ENCODE measurements at regions not wholly inside any gene's neighbourhood (a gene's known extent, or its start where the extent isn't known, plus 50 kb on each side); places are given as distances from the start of the nearest gene placed in this dataset.

- no peak for FAIRE-seq
- DNase-seq (ENCODE audit: insufficient read length, low spot score), result peak; percentile 7
Observed at GRCh38 chr10:10804998-10805740, 212.5 kb upstream of the CELF2 start.

GRCh38 chr10:10807106-10807505 is 210.6 kb upstream of the CELF2 start:
- FAIRE-seq (no peak), DNase-seq (ENCODE audit: insufficient read length, low spot score) (no peak)

GRCh38 chr10:10811562-10811961 is 206.1 kb upstream of the CELF2 start:
- FAIRE-seq (no peak), DNase-seq (ENCODE audit: insufficient read length, low spot score) (no peak)

GRCh38 chr10:10813656-10814055 is 204.0 kb upstream of the CELF2 start:
- DNase-seq (ENCODE audit: insufficient read length, low spot score) (no peak), FAIRE-seq (no peak)

- DNase-seq (ENCODE audit: insufficient read length, low spot score), result no peak
- FAIRE-seq, result no peak
Observed at GRCh38 chr10:10814069-10814468, 203.6 kb upstream of the CELF2 start.

GRCh38 chr10:10816447-10816846 is 201.2 kb upstream of the CELF2 start:
- DNase-seq (ENCODE audit: insufficient read length, low spot score), result no peak
- FAIRE-seq, result no peak

GRCh38 chr10:10817609-10818008 is 200.1 kb upstream of the CELF2 start:
- FAIRE-seq, result no peak
- DNase-seq (ENCODE audit: insufficient read length, low spot score), result no peak

- no peak for DNase-seq (ENCODE audit: insufficient read length, low spot score)
- no peak for FAIRE-seq
Observed at GRCh38 chr10:10818082-10818481, 199.6 kb upstream of the CELF2 start.

GRCh38 chr10:10819206-10819856 is 198.3 kb upstream of the CELF2 start:
- FAIRE-seq (no peak), DNase-seq (ENCODE audit: insufficient read length, low spot score) (no peak)

- FAIRE-seq (no peak), DNase-seq (ENCODE audit: insufficient read length, low spot score) (no peak)
Observed at GRCh38 chr10:10821926-10822325, 195.7 kb upstream of the CELF2 start.

- DNase-seq (ENCODE audit: insufficient read length, low spot score) (no peak), FAIRE-seq (no peak)
Observed at GRCh38 chr10:10824591-10825148, 193.0 kb upstream of the CELF2 start.

GRCh38 chr10:10826125-10826524 is 191.5 kb upstream of the CELF2 start:
- DNase-seq (ENCODE audit: insufficient read length, low spot score), result peak; percentile 4
- FAIRE-seq, result no peak

- DNase-seq (ENCODE audit: insufficient read length, low spot score) (no peak), FAIRE-seq (no peak)
Observed at GRCh38 chr10:10828623-10829022, 189.0 kb upstream of the CELF2 start.

GRCh38 chr10:10829576-10829975 is 188.1 kb upstream of the CELF2 start:
- DNase-seq (ENCODE audit: insufficient read length, low spot score) (no peak), FAIRE-seq (no peak)

GRCh38 chr10:10830293-10830986 is 187.2 kb upstream of the CELF2 start:
- FAIRE-seq (no peak), DNase-seq (ENCODE audit: insufficient read length, low spot score) (peak; percentile 12)

- DNase-seq (ENCODE audit: insufficient read length, low spot score) (peak; percentile 28), FAIRE-seq (peak; percentile 28)
Observed at GRCh38 chr10:10831085-10831484, 186.6 kb upstream of the CELF2 start.

GRCh38 chr10:10833955-10834354 is 183.7 kb upstream of the CELF2 start:
- no peak for FAIRE-seq
- DNase-seq (ENCODE audit: insufficient read length, low spot score), result no peak

- DNase-seq (ENCODE audit: insufficient read length, low spot score) (no peak), FAIRE-seq (no peak)
Observed at GRCh38 chr10:10844251-10844650, 173.4 kb upstream of the CELF2 start.

- no peak for DNase-seq (ENCODE audit: insufficient read length, low spot score)
Observed at GRCh38 chr10:10845185-10845584, 172.5 kb upstream of the CELF2 start.

GRCh38 chr10:10845826-10846503 is 171.7 kb upstream of the CELF2 start:
- DNase-seq (ENCODE audit: insufficient read length, low spot score) (no peak), FAIRE-seq (no peak)

More at GRCh38 chr10:10845185-10845584, 172.5 kb upstream of the CELF2 start:
- no peak for FAIRE-seq

- no peak for DNase-seq (ENCODE audit: insufficient read length, low spot score)
- no peak for FAIRE-seq
Observed at GRCh38 chr10:10846504-10846900, 171.2 kb upstream of the CELF2 start.

All from HTR-8/SVneo (cell line).